ENCODE measurements at regions not wholly inside any gene's neighbourhood (a gene's known extent, or its start where the extent isn't known, plus 50 kb on each side); places are given as distances from the start of the nearest gene placed in this dataset.

DNA sequence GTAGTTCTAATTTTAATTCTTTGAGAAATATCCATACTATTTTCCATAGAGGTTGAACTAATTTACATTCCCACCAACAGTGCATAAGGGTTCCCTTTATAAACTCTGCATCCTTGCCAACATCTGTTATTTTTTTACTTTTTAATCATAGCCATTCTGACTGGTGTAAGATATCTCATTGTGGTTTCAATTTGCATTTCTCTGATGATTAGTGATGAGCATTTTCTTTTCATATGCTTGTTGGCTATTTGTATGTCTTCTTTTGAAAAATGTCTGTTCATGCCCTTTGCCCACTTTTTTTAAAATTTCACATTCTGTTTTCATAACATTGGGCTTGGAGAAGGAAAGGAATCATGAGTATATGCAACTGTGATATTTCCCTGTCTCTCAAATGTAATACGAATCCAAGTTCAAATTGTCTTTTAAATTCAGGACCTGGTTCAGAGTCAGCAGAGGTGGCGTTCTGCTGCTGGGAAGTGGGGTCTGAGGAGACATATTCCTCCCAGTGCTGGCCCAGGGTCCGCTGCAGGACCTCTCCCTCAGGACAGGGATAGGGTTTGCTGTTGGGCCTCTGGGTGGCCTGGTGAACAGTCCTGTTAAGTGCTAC, 81.2 kb upstream of the ETV6 start:
- DNase-seq (ENCODE audit: low spot score): no peak

DNA sequence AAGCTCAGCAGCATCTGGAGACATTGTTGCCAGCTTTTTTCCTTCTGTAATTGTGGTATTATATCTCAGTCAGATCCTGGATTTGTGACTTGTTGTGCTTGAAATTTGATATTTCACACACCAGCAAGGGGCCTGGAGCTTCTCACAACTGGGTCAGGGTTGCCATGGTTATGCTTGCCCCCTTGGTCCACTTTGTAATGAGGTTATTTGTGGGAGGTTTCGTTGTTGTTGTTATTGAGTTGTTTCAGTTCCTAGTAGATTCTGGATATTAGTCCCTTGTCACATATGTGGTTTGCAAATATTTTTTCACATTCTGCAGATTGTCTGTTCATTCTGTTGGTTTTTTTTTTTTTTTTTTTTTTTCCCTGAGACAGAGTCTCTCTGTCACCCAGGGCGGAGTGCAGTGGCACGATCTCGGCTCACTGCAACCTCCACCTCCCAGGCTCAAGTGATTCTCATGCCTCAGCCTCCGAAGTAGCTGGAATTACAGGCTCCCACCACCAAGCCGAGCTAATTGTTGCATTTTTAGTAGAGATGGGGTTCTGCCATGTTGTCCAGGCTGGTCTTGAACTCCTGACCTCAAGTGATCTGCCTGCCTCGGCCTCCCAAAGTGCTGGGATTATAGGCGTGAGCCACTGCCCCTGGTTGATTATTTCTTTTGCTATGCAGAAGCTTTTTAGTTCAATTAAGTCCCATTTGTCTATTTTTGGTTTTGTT, 80.6 kb upstream of the ETV6 start:
- DNase-seq (ENCODE audit: low spot score): no peak

DNA sequence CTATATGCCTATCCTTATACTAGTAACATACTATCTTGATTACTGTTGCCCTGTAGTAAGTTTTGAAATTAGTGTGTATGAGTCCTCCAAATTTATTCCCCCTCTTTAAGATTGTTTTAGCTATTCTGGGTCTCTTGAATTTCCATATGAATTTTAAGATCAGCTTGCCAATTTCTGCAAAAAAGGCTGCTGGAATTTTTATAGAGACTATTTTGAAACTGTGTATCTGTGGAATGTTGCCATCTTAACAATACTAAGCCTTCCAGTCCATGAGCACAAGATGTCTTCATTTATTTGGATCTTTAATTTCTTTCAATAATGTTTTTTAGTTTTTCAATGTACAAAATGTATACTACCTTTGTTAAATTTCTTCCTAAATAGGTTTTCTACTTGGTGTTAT, 79.8 kb upstream of the ETV6 start:
- no peak for DNase-seq (ENCODE audit: low spot score)

DNA sequence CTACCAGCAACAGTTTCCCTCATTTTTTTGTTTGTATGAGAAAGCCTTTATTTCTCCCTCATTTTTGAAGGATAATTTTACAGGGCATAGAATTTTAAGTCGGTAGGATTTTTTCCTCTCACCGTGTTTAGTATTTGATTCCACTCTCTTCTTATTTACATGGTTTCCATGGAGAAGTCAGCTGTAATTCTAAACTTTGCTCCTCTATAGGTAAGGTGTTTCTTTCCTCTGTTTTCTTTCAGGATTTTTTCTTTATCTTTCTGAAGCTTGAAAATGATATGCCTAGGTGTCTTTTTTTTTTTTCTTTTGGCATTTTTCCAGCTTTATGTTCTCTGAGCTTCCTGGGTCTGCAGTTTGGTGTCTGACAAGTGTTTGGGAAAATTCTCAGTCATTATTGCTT, 75.6 kb upstream of the ETV6 start:
- DNase-seq (ENCODE audit: low spot score): no peak

DNA sequence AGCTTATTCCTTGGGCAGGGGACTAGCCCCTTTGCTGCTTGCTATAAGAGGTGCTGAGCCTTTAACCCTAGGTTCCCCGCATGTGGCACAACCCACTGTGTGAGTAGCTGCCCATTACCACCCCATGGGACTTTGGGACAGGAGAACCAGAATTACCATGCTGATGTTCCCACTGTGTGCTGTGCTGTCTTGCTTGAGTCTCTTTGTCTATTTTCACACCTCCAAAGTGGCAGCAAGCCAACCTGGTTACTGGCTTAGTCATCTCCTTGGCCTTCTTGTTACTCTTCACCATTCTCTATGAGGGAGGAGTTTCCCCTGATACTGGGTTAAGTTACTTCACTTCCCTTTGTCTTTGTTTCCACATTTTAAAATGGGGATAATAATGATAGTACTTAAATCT, 73.4 kb upstream of the ETV6 start:
- no peak for DNase-seq (ENCODE audit: low spot score)

DNA sequence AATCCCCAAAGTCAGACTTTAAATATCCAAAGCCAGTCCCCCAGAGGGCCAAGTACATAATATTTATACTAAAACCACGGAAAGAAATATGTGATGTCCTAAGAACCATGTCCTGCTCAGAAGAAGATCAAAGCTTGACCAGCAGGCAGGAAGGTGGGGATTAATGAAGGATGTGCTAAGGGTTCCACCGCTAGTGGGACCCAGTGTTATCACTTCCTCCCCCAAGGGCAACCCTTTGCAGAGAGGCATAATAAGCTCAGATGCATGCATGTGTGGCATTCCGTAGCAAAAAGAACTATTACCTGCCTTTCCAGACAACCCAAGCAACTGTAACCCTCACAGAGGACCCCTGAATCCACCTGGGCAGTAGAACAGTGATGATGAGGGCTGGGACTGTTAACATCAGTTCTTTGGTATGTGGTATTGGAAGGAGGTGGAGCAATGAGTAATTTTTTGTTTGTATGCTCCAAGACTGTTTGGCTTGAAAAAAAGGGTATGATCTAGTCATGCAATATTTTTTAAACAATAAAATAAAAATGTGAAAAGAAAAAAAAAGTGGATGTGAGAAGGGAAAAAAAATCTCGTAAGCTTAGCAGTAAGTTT, 71.7 kb upstream of the ETV6 start:
- DNase-seq (ENCODE audit: low spot score): no peak

DNA sequence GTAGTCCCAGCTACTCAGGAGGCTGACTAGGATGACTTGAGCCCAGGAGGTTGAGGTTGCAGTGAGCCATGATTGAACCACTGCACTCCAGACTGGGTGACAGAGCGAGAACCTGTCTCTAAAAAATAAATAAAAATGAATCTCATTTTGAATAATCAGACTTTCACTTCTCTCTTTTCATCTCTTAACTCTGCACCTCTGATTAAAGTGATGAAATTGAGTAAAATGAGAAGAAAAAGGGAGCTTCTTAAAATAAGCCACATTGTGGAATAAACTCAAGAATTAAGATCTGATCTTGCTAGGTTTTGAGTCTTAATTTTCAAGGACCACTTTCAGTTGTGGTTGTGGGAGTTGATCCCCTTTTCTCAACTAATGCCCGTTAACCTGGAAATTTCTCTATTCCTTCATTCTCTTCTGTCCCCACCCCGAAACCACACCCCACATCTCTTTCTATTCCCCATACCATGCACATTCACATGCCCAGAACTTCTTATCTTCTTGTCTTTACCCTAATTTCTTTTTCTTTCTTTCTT, 70.9 kb upstream of the ETV6 start:
- no peak for DNase-seq (ENCODE audit: low spot score)

DNA sequence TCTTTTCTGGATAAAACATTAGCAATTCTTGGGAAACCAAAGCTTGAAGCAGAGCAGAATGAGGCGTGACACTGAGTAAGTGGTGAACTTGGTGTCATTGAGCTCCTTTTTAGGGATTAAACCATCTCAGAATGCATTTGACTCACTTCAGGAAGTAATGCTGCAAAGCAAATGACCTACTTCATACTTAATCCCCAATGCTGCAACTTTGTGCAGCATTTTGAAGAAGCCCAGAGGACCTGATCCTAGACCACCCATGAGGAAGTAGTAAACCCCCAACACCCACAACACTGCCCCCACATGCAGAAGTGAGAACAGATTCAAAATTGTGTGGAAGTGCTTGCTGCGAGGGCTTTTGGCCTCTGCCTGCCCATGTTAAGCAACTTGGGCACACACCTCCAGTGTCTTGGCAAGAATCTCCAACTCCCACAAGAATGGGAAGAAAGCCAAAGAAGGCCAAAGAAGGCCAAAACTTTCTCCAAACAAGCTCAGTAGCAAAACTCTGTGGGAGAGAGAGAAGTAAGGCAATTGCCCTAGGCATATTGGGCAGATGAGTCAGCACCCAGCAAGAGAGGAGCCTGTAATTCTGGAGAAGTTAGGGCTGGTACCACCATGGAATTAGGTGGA, 69.2 kb upstream of the ETV6 start:
- DNase-seq (ENCODE audit: low spot score): peak; percentile 52

DNA sequence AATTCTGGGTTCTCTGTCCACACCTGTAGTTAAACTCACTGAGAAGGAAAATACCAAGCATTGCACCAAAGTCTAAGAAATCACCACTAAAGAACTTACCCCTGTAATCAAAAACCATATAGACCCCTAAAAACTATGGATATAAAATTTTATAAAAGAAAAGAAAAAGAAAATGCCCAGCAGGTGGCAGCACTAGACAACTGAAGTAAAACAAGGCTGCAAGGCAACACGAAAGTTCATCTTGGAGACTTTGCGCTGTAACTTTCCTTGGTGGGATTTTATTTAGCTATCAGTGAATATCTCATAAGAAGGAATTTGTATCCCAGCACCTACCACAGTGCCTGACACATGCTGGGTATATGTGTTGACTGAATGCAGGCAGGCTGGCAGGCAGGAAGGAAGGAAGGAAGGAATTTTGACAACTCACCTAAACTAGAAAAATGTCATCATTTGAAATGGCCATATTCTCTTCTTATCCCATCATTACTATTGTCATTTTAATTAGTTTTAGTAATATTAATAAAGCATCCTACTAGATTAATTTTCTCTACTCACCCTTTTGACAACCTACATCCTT, 68.2 kb upstream of the ETV6 start:
- DNase-seq (ENCODE audit: low spot score): peak; percentile 70

DNA sequence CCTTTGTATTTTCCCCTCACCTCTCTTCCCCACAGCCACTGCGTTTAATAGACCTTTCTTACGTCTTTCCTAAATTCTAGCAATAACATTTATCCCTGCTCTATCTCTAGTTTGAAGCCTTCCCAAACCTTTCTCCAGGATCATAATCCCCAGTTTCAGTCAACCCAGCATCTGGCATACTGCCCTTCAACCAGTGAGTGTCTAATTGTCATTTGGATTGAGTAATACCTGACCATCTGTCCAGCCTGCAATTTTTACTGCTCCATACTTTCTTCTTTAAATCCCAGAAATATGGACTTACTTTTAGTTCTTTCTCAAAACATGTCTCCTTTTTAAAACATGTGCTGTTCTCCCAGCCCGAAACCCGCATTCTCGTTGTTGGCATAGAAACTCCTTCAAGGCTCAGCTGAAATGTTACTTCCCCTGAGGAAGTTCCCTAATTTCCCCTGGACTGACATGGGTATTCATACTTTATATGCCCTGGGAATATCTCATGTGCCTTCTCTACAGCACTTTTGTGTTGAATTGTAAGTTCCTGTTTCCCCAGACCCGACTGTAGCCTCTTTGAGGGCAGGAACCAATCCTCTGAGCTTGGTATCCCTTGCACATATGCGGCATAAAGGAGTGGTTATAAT, 65.1 kb upstream of the ETV6 start:
- DNase-seq (ENCODE audit: low spot score): no peak

DNA sequence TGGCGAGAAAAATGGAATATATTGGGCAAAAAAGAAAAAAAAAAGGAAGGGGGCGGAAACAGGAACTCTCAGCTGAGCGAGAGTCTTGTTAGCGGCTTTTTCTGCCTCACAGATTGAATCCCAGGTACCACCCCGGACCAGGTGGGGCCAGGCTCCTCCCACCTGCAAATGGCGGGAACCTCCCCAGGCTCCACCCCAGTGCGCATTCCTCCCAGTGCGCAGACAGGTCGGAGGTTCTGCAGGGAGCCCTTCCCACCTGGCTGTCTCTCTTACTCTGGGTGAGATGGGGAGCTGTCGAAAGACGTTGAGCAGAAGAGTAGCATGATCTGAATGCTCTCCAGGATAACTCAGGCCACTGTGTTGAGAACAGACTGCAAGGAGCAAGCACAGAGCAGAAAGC, 57.0 kb upstream of the ETV6 start:
- no peak for DNase-seq (ENCODE audit: low spot score)

DNA sequence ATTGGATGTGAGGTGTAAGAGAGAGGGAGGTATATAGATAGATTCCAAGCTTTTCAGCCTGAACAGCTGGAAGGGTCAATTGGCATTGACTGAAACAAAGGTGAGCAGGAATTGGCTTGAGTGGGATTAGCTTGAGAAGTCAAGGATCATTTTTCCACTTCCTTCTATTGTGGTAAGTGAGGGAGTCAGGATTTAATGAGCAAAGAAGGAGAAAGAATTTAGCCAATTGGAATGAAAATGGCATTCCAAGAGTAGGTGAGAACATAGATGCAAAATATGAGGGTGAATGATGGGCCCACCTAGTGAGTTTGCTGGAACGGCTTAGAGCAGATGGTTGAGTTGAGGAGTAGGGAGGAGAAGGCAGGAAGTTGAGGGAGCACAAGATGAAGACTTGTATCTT, 56.5 kb upstream of the ETV6 start:
- no peak for DNase-seq (ENCODE audit: low spot score)

DNA sequence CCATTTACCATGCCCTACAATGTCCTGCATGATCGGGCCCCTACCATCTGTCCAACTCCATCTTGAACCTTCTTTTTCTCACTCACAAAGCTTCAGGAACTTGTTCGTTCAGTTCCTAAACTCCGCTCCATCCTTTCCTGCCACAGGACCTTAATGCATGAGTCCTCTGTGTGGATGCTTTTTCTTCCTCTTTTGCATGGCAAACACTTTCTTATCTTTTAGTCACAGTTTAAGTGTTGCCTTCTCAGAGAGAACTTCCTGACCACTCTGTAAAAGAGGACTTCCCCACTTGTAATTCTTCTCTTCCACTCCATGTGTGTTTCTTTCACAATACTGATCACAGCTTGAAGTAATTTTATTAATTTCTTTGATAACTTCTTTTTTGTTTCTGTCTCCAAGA, 54.4 kb upstream of the ETV6 start:
- DNase-seq (ENCODE audit: low spot score): no peak

DNA sequence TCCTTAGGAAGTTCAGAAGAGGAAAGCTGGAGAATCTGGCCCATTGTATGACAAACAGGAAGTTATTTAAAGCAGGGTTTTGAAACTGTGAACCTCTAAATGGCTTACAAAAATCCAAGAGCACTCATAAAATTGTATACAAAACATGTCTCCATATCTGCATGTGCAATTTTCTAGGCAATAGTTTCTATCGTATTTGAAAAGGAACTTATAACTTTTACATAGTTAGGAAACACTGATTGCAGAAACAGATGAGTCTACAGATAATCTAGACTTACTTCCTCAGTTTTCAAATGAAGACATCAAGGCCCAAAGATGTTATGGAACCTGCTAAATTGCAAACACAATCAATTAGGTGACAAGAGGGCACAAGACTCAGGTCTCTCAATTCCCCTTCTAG, 53.3 kb upstream of the ETV6 start:
- DNase-seq (ENCODE audit: low spot score): no peak

DNA sequence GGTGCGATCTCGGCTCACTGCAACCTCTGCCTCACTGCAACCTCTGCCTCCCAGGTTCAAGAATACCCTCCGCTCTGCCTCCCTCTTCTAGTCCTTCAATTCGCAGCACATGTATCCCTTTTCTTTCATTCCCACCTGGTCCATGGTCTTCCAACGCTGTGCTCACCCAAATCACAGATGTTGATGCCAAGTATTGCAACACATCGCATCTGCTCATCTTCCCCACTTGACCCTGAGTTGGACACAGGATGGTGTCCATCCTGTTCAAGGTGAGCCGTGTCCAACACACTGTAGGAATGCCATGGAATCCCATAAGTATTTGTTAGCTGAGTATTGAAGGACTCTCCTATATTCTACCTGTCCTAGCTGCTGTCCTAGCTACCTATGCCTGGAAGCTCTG, 50.6 kb upstream of the ETV6 start:
- DNase-seq (ENCODE audit: low spot score): no peak

All from ureter (tissue), 1 donor.